HCEC 1CT (cell line): ENCODE measurements at regions not wholly inside any gene's neighbourhood (a gene's known extent, or its start where the extent isn't known, plus 50 kb on each side); places are given as distances from the start of the nearest gene placed in this dataset.
"Not testable (repeated sequence)": the region's sequence is repeated elsewhere in the genome, so short reads cannot be mapped to it uniquely, and the experiment has no call there.

Source experiments
- DNase-seq: peaks from one replicate; pipeline ENCODE4 v3.0.0-alpha.2; 2017

- no peak for DNase-seq
Measured at GRCh38 chr6:144360401-144360800, 75.3 kb downstream of the UTRN start.

GRCh38 chr6:144361016-144361415 is 75.9 kb downstream of the UTRN start:
- no peak for DNase-seq

- peak; percentile 8 for DNase-seq
Measured at GRCh38 chr6:144362042-144363018, 77.2 kb downstream of the UTRN start.

GRCh38 chr6:144364208-144364720 is 79.1 kb downstream of the UTRN start:
- no peak for DNase-seq

- no peak for DNase-seq
Measured at GRCh38 chr6:144364782-144365181, 79.6 kb downstream of the UTRN start.

GRCh38 chr6:144365271-144365670 is 80.1 kb downstream of the UTRN start:
- DNase-seq = peak; percentile 26

- DNase-seq = not testable (repeated sequence)
Measured at GRCh38 chr6:144369696-144370095, 84.6 kb downstream of the UTRN start.

GRCh38 chr6:144372116-144372515 is 87.0 kb downstream of the UTRN start:
- no peak for DNase-seq

GRCh38 chr6:144372611-144373594 is 87.8 kb downstream of the UTRN start:
- no peak for DNase-seq

GRCh38 chr6:144374525-144374924 is 89.4 kb downstream of the UTRN start:
- DNase-seq = not testable (repeated sequence)

GRCh38 chr6:144377586-144378210 is 92.6 kb downstream of the UTRN start:
- peak; percentile 92 for DNase-seq

- peak; percentile 70 for DNase-seq
Measured at GRCh38 chr6:144378437-144378836, 93.3 kb downstream of the UTRN start.

GRCh38 chr6:144379356-144379755 is 94.2 kb downstream of the UTRN start:
- DNase-seq = peak; percentile 70

GRCh38 chr6:144381499-144381898 is 96.4 kb downstream of the UTRN start:
- not testable (repeated sequence) for DNase-seq

- no peak for DNase-seq
Measured at GRCh38 chr6:144383336-144383735, 98.2 kb downstream of the UTRN start.

GRCh38 chr6:144384427-144384826 is 99.3 kb downstream of the UTRN start:
- DNase-seq = no peak

- DNase-seq = not testable (repeated sequence)
Measured at GRCh38 chr6:144389474-144389873, 104.3 kb downstream of the UTRN start.

- no peak for DNase-seq
Measured at GRCh38 chr6:144390202-144390601, 105.1 kb downstream of the UTRN start.

GRCh38 chr6:144390886-144391285 is 105.8 kb downstream of the UTRN start:
- DNase-seq = no peak

GRCh38 chr6:144392536-144392935 is 107.4 kb downstream of the UTRN start:
- no peak for DNase-seq

GRCh38 chr6:144394210-144394609 is 109.1 kb downstream of the UTRN start:
- no peak for DNase-seq

GRCh38 chr6:144395014-144395413 is 109.9 kb downstream of the UTRN start:
- DNase-seq = peak; percentile 37

- DNase-seq = no peak
Measured at GRCh38 chr6:144395826-144396225, 110.7 kb downstream of the UTRN start.
